ENCODE measurements at regions not wholly inside any gene's neighbourhood (a gene's known extent, or its start where the extent isn't known, plus 50 kb on each side); places are given as distances from the start of the nearest gene placed in this dataset.

DNA sequence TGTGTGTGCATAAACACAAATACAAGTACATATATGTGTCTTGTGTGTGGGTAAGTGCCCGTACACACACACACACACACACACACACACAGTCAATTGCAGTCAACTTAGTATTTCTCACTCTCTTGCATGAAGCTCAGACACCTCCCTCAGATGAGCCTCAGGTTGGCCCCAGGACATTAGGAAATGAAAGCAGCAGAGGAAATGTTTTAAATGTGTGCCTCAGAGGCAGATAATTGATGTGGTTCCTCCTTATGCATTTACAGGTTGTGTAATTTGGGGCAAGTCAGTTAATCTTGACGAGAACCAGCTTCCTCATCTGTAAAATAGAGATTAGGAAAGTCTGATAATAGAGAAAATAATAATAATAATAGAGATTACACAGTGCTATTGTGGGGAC lies 814.0 kb upstream of the ID2 start:
- no peak for TF ChIP-seq POLR2A (IDR thresholded peaks at IDR 0.05)
- TF ChIP-seq, protein P1, sequence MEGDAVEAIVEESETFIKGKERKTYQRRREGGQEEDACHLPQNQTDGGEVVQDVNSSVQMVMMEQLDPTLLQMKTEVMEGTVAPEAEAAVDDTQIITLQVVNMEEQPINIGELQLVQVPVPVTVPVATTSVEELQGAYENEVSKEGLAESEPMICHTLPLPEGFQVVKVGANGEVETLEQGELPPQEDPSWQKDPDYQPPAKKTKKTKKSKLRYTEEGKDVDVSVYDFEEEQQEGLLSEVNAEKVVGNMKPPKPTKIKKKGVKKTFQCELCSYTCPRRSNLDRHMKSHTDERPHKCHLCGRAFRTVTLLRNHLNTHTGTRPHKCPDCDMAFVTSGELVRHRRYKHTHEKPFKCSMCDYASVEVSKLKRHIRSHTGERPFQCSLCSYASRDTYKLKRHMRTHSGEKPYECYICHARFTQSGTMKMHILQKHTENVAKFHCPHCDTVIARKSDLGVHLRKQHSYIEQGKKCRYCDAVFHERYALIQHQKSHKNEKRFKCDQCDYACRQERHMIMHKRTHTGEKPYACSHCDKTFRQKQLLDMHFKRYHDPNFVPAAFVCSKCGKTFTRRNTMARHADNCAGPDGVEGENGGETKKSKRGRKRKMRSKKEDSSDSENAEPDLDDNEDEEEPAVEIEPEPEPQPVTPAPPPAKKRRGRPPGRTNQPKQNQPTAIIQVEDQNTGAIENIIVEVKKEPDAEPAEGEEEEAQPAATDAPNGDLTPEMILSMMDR (IDR thresholded peaks at IDR 0.05) = no peak
